OCI-LY7 (cell line): ENCODE measurements at regions not wholly inside any gene's neighbourhood (a gene's known extent, or its start where the extent isn't known, plus 50 kb on each side); places are given as distances from the start of the nearest gene placed in this dataset.

Source experiments
- BruUV-seq: library from RNA; stranded (reverse); fragments of 400-500 nt; replicated peaks from 2 replicates; lab custom pipeline; 2021; lab: Mats Ljungman, UMichigan
- CTCF ChIA-PET: fragments of 300-600 bp; sonication (Branson Sonifier 250); formaldehyde crosslinking; loops from one replicate; lab custom pipeline; 2022; ENCODE audit warnings: antibody characterized with exemption; ENCODE audit not compliant: unreplicated experiment; lab: Charles Lee
- POLR2A ChIA-PET: fragments of 300-600 bp; sonication (Branson Sonifier 250); formaldehyde crosslinking; loops from one replicate; lab custom pipeline; 2022; ENCODE audit warnings: antibody characterized with exemption; lab: Charles Lee
- DNase-seq: peaks from one replicate; pipeline ENCODE4 v3.0.0-alpha.2; 2015; ENCODE audit warnings: low spot score
- H2AFZ ChIP-seq: fragments of 200-600 bp; sonication (generic), shearing (Covaris generic); 2 replicates; pipeline ENCODE4 v1.6.1; 2014; ENCODE audit warnings: mild to moderate bottlenecking, antibody characterized with exemption, low read length, moderate library complexity
- H3K27ac ChIP-seq: fragments of 200-600 bp; sonication (generic); 2 replicates; pipeline ENCODE4 v1.5.1; 2014; ENCODE audit warnings: mixed run types, low read depth, mild to moderate bottlenecking, moderate library complexity, low read length, inconsistent platforms; ENCODE audit not compliant: poor library complexity, severe bottlenecking
- H3K36me3 ChIP-seq: fragments of 200-600 bp; sonication (generic); 2 replicates; pipeline ENCODE4 v1.6.1; 2014; ENCODE audit warnings: mild to moderate bottlenecking, antibody characterized with exemption, low read length, moderate library complexity, mixed read lengths; ENCODE audit not compliant: insufficient read depth
- H3K4me1 ChIP-seq: fragments of 200-600 bp; sonication (generic); 2 replicates; pipeline ENCODE4 v1.5.1; 2014; ENCODE audit warnings: mild to moderate bottlenecking, low read length; ENCODE audit not compliant: insufficient read depth, poor library complexity, severe bottlenecking
- H3K4me2 ChIP-seq: fragments of 200-600 bp; sonication (generic); 2 replicates; pipeline ENCODE4 v1.6.1; 2014; ENCODE audit warnings: mild to moderate bottlenecking, low read length
- H3K4me3 ChIP-seq: fragments of 200-600 bp; sonication (generic); 2 replicates; pipeline ENCODE4 v1.5.1; 2014; ENCODE audit warnings: mild to moderate bottlenecking, low read depth, low read length; ENCODE audit not compliant: poor library complexity, severe bottlenecking
- H3K79me2 ChIP-seq: fragments of 200-600 bp; sonication (generic); 2 replicates; pipeline ENCODE4 v1.6.1; 2016; ENCODE audit warnings: low read depth, mild to moderate bottlenecking, low read length, moderate library complexity, mixed read lengths; ENCODE audit not compliant: insufficient read depth
- H3K9me2 ChIP-seq: fragments of 200-600 bp; sonication (generic); 2 replicates; pipeline ENCODE4 v1.6.1; 2016; ENCODE audit warnings: mild to moderate bottlenecking, low read length, mixed read lengths; ENCODE audit not compliant: insufficient read depth
- H3K9me3 ChIP-seq: fragments of 200-600 bp; sonication (generic); 2 replicates; pipeline ENCODE4 v1.6.1; 2014; ENCODE audit warnings: mild to moderate bottlenecking, mixed run types, low read length, mixed read lengths
- H4K20me1 ChIP-seq: fragments of 200-600 bp; sonication (generic); 2 replicates; pipeline ENCODE4 v1.6.1; 2014; ENCODE audit warnings: mild to moderate bottlenecking, antibody characterized with exemption, low read length, moderate library complexity, mixed read lengths; ENCODE audit not compliant: insufficient read depth
- CTCF ChIP-seq: fragments of 200-600 bp; sonication (generic); conservative IDR thresholded peaks from 2 replicates; pipeline ENCODE4 v1.5.1; 2014; ENCODE audit warnings: mild to moderate bottlenecking, antibody characterized with exemption, low read length, moderate library complexity, mixed read lengths
- EZH2phosphoT487 ChIP-seq: fragments of 200-600 bp; sonication (generic); IDR thresholded peaks from 2 replicates; pipeline ENCODE4 v1.6.1; 2018; ENCODE audit warnings: low read depth, borderline replicate concordance, mild to moderate bottlenecking, mixed run types, antibody characterized with exemption, low read length, moderate library complexity, mixed read lengths
- intact Hi-C: fragments of 100-400 bp; cut with micrococcal nuclease; formaldehyde crosslinking; loops from one replicate; pipeline ENCODE4 v1.10.0; 2022; ENCODE audit not compliant: unreplicated experiment

- TF ChIP-seq CTCF (0 out of 2 replicates have a peak, but pooled peaks have one; percentile 14), EZH2phosphoT487 (no peak)
- BruUV-seq, result no TSS peak
- peak overlapping the region; percentile 30; the same call in 1 of the 2 replicates for H2AFZ ChIP-seq
- H3K9me2 ChIP-seq, result no peaks in the 10 kb centered on the region
- POLR2A ChIA-PET, result interaction anchor here (0.6 to 17.0 kb wide), 31 partner anchors 8 to 1883 kb away, joined by 3 to 218 read pairs (median 7); no protein-coding TSS in a partner anchor
- no peaks in the 10 kb centered on the region; the same call in 1 of the 2 replicates for H3K9me3 ChIP-seq
- intact Hi-C loops, result loop anchor here (1.0 to 5.0 kb wide), 6 partner anchors 26 to 84 kb away; no protein-coding TSS in a partner anchor
- H3K4me2 ChIP-seq, result peak overlapping the region; percentile 73
- H4K20me1 ChIP-seq, result no peaks in the 10 kb centered on the region
- peak overlapping the region; percentile 35 for H3K4me3 ChIP-seq
- CTCF ChIA-PET, result interaction anchor here (0.6 to 1.9 kb wide), 9 partner anchors 8 to 114 kb away, joined by 3 to 6 read pairs (median 3); partner anchors contain the start of gene SC5D
- peak overlapping the region; percentile 98 for H3K27ac ChIP-seq
- H3K4me1 ChIP-seq, result peaks cover 86% of the 10 kb centered on the region
- H3K36me3 ChIP-seq, result no peaks in the 10 kb centered on the region
- no peaks in the 10 kb centered on the region for H3K79me2 ChIP-seq
- DNase-seq, result peak; percentile 95
Measured at GRCh38 chr11:121367001-121367843, 74.7 kb downstream of the SC5D start.

- POLR2A ChIA-PET, result interaction anchor here (0.6 to 17.0 kb wide), 30 partner anchors 9 to 1882 kb away, joined by 3 to 218 read pairs (median 7); no protein-coding TSS in a partner anchor
- Histone ChIP-seq H3K9me2 (no peaks in the 10 kb centered on the region), H3K27ac (peak overlapping the region; percentile 98), H3K4me3 (peak overlapping the region; percentile 35), H3K4me2 (peak overlapping the region; percentile 73), H4K20me1 (no peaks in the 10 kb centered on the region), H3K79me2 (no peaks in the 10 kb centered on the region), H3K4me1 (peaks cover 92% of the 10 kb centered on the region), H2AFZ (peak overlapping the region; percentile 30; the same call in 1 of the 2 replicates), H3K9me3 (no peaks in the 10 kb centered on the region; the same call in 1 of the 2 replicates), H3K36me3 (no peaks in the 10 kb centered on the region)
- TSS peak; percentile 83 for BruUV-seq
- DNase-seq, result no peak
- TF ChIP-seq CTCF (no peak), EZH2phosphoT487 (no peak)
- CTCF ChIA-PET, result interaction anchor here (0.6 to 1.9 kb wide), 9 partner anchors 9 to 113 kb away, joined by 3 to 6 read pairs (median 3); partner anchors contain the start of gene SC5D
- intact Hi-C loops, result loop anchor here (1.0 to 5.0 kb wide), 6 partner anchors 27 to 83 kb away; no protein-coding TSS in a partner anchor
Measured at GRCh38 chr11:121367844-121368225, 75.3 kb downstream of the SC5D start.
